LHCN-M2 (cell line): ENCODE measurements at regions not wholly inside any gene's neighbourhood (a gene's known extent, or its start where the extent isn't known, plus 50 kb on each side); places are given as distances from the start of the nearest gene placed in this dataset.

Experiments
- DNase-seq: peaks from one replicate; pipeline ENCODE4 v3.0.0-alpha.2; 2012; ENCODE audit warnings: low read depth

DNA sequence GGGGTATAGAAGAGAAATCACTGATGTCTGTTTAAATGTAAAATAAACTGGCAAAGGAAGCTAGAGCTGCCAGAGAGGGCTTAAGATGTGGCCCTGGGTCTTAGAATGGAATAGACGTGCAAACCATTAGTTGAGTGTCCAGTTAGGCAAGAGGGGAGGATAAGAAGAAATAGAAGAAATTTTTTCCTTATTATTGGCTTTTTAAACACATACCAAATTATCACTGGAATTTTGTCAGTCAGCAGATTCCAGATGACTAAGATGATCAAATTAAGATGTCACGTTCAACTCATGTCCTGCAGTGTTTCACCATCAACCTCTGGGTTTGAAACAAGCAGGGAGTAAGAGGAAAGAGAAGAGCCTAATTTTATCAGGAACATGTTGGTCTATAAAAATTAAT is 71.6 kb upstream of the C1orf21 start:
- DNase-seq: peak; percentile 11

DNA sequence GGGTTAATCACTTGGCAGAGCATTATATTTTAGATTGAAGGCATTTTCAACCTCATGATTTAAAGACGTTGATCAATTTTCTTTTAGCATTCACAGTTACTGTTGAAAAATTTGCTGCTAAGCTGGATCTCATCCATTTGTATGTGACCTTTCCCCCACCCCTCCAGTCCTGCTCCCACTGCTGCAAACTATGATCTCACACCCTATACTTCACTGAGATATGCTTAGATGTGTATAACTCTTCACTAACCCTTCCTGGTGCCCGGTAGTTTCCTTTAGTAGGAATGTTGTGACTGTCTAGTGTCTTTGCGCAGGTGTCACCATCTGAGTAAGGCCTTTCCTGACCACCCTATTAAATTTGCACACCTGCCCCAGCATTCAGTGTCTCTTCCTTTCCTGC is 67.0 kb upstream of the C1orf21 start:
- no peak for DNase-seq

DNA sequence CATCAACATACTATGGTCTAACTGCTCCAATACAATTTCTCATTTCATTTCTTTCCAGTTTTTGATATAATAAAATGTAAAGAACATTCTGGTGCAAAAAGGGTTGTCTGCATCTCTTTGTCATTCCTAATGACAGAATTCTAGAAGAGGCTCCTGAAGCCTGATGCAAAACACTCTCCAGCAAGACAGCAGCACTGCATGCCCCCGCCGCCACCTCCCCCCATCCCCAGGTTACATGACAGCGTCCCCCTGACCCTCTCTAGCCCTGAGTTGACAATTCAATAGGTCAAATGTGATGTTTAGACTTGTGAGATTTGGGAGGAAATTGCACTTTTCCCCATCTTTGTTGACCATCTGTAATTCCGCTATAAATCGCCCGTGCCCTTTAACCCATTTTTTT is 64.6 kb upstream of the C1orf21 start:
- DNase-seq: no peak

DNA sequence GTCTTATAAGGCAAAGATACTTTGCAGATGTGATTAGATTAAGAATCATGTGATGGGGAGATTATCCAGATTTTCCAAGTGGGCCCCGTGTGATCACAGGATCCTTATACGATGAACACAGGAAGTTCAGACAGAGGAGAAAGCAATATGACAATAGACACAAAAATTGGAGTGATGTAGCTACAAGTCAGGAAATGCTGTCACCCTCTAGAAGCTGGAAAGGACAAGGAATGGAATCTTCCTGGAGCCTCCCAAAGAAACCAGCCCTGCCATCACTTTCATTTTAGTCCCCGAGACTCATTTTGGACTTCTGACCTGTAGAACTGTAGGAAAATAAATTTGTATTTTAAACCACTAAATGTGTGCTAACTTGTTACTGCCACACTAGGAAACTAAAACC is 61.9 kb upstream of the C1orf21 start:
- DNase-seq: no peak

DNA sequence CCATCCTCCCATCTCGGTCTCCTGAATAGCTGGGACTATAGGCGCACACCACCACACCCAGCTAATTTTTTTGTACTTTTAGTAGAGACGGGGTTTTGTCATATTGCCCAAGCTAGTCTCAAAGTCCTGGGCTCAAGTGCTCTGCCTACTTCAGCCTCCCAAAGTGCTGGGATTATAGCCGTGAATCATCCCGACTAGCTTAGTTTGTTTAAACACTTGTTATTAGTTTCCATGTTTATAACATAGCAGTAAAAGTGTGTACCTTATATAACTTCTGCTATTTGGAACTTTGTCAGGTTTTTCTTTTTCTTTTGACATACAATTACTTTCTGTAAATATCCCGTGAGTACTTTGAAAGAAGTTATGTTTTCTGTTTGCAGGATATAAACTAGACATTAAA is 60.6 kb upstream of the C1orf21 start:
- DNase-seq: no peak

DNA sequence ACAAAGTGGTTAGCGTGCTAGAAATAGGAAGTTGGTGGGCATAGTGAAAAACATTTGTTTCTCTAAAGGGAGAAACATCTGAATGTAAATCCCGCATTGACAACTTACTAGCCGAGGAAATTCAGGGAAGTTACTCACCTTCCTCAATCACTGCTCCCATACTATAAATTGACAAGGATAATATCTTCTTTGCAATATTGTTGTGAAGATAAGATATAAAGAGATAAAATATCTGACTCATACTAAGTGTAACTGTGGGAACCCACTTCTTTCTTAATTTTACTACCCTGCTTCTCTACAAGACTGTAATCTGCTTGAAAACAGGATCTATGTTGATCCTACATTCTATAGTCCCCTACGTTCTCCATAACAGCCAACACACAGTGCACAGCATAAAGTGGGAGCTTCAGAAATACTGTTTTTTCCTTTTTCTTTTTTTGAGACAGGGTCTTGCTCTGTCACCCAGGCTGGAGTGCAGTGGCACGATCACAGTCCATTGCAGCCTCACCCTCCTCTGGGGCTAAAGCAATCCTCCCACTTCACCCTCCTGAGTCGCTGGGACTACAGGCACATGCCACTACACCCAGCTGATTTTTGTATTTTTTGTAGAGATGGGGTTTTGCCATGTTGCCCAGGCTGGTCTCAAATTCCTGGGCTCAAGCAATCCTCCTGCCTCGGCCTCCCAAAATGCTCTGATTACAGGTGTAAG is 57.4 kb upstream of the C1orf21 start:
- DNase-seq: no peak

DNA sequence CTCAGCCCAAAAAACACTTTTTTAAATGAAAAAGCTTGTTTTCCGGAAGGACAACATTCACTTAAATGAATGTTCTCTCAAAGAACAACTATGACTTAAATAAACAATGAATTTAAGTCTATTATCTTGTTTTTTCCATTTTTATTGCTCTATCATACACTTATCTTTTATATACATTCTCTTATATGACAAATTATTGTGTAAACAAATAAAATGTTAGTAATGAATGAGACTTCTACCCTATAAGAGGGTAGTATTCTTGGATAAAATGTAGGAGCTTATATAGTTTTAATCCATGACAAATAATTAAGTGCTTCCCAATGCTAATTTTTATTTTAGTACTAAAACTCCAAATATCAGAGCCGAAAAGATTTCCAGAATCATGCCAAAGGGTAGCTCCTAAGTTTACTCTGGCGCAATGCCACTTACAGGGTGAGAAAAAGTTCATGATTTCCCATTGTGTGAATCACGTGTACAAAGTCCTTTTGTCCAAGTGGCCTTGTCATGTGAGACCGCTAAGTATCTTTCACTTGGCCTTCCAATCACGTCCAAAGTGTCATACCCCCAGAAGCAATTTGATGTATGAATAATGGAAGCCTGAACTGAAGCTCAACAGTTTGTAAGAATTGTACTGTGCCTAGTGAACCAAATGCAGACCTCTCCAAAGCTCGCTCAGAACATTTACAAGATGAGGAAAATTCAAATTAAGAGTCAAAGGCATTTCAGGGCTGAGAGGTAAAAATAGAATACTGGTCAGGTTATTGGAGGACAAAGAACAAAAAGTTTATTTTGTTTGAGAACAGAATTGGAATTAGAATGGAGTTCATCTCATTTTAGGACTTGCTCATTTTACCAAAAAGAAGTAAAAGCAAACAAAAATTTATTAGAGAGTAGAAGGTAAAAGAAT is 56.6 kb upstream of the C1orf21 start:
- DNase-seq: peak; percentile 8

DNA sequence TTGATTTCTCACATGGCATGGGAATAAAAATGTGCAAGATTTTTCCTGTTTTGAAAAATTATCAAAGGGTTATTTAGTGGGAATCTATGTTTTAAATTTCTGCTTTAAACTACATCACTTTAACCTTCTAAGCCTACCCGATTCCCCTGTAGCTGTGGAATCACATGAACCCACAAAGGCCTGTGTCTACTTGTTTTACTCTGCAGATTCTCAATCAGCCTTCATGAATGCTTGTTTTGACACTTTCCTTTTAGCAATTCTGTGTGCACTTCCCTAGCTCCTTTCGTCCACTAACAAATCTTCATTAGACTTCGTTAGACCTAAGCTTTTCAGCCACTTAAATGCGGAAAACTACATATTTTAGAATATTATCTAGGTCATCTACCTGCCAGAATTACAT is 56.0 kb upstream of the C1orf21 start:
- DNase-seq: no peak
